GM21447 (cell line): ENCODE measurements at regions not wholly inside any gene's neighbourhood (a gene's known extent, or its start where the extent isn't known, plus 50 kb on each side); places are given as distances from the start of the nearest gene placed in this dataset.
A peak's percentile ranks its signal among the peaks of the same experiment; 100 is the strongest.
"Not testable (repeated sequence)": the region's sequence is repeated elsewhere in the genome, so short reads cannot be mapped to it uniquely, and the experiment has no call there.

ENCODE experiments used
- ATAC-seq: cut with Tn5 transposase; IDR thresholded peaks from one replicate; pipeline ENCODE4 v1.9.1; 2021; ENCODE audit not compliant: unreplicated experiment

- ATAC-seq = peak; percentile 70
Observed at GRCh38 chr4:78691971-78692821, 84.0 kb upstream of the BMP2K start.

- ATAC-seq = no peak
Observed at GRCh38 chr4:78692822-78693170, 83.4 kb upstream of the BMP2K start.

GRCh38 chr4:78693777-78694456, 82.2 kb upstream of the BMP2K start:
- no peak for ATAC-seq

GRCh38 chr4:78694457-78694787, 81.7 kb upstream of the BMP2K start:
- no peak for ATAC-seq

- ATAC-seq = no peak
Observed at GRCh38 chr4:78695910-78696309, 80.2 kb upstream of the BMP2K start.

- no peak for ATAC-seq
Observed at GRCh38 chr4:78703079-78703478, 73.1 kb upstream of the BMP2K start.

GRCh38 chr4:78704317-78704716, 71.8 kb upstream of the BMP2K start:
- ATAC-seq = no peak

- no peak for ATAC-seq
Observed at GRCh38 chr4:78704981-78705683, 71.0 kb upstream of the BMP2K start.

- no peak for ATAC-seq
Observed at GRCh38 chr4:78706302-78706701, 69.8 kb upstream of the BMP2K start.

GRCh38 chr4:78707268-78707667, 68.9 kb upstream of the BMP2K start:
- ATAC-seq = peak; percentile 44

GRCh38 chr4:78707793-78708192, 68.4 kb upstream of the BMP2K start:
- ATAC-seq = peak; percentile 42

GRCh38 chr4:78710536-78710935, 65.6 kb upstream of the BMP2K start:
- ATAC-seq = no peak

GRCh38 chr4:78711676-78712075, 64.5 kb upstream of the BMP2K start:
- no peak for ATAC-seq

- ATAC-seq = not testable (repeated sequence)
Observed at GRCh38 chr4:78714598-78714997, 61.6 kb upstream of the BMP2K start.

GRCh38 chr4:78715372-78715771, 60.8 kb upstream of the BMP2K start:
- not testable (repeated sequence) for ATAC-seq

GRCh38 chr4:78717712-78718111, 58.4 kb upstream of the BMP2K start:
- ATAC-seq = not testable (repeated sequence)

GRCh38 chr4:78720204-78720603, 55.9 kb upstream of the BMP2K start:
- no peak for ATAC-seq

- peak; percentile 98 for ATAC-seq
Observed at GRCh38 chr4:78720994-78721677, 55.0 kb upstream of the BMP2K start.

GRCh38 chr4:78721747-78722146, 54.4 kb upstream of the BMP2K start:
- no peak for ATAC-seq

- ATAC-seq = no peak
Observed at GRCh38 chr4:78722320-78722719, 53.8 kb upstream of the BMP2K start.

- ATAC-seq = no peak
Observed at GRCh38 chr4:78722878-78723277, 53.3 kb upstream of the BMP2K start.
